GM23248 (cell line): ENCODE measurements at regions not wholly inside any gene's neighbourhood (a gene's known extent, or its start where the extent isn't known, plus 50 kb on each side); places are given as distances from the start of the nearest gene placed in this dataset.

Experiments
- EZH2 ChIP-seq: fragments of 200-600 bp; sonication (generic); IDR thresholded peaks from 2 replicates; pipeline ENCODE4 v1.6.1; 2018; ENCODE audit warnings: antibody characterized with exemption, mild to moderate bottlenecking; ENCODE audit not compliant: insufficient read depth, poor library complexity, severe bottlenecking
- EZH2phosphoT487 ChIP-seq: fragments of 200-600 bp; sonication (generic); IDR thresholded peaks from 2 replicates; pipeline ENCODE4 v1.6.1; 2018; ENCODE audit warnings: antibody characterized with exemption, moderate library complexity, mild to moderate bottlenecking, low read depth; ENCODE audit not compliant: insufficient read depth

- TF ChIP-seq EZH2 (no peak), EZH2phosphoT487 (no peak)
Observed at GRCh38 chr21:26747216-26747615, 98.0 kb downstream of the ADAMTS1 start.
